Astrocyte (in vitro differentiated cells and primary cell): ENCODE measurements at regions not wholly inside any gene's neighbourhood (a gene's known extent, or its start where the extent isn't known, plus 50 kb on each side); places are given as distances from the start of the nearest gene placed in this dataset.
A peak's percentile ranks its signal among the peaks of the same experiment; 100 is the strongest.

Experiments used
- DNase-seq: peaks from one replicate; pipeline ENCODE4 v3.0.0-alpha.2; 2010; ENCODE audit warnings: low read depth
- FAIRE-seq: peaks from 2 replicates; lab custom pipeline; 2011; peaks lifted over from hg19 to GRCh38; lab: Jason Lieb, UNC
- H2AFZ ChIP-seq: 2 replicates; pipeline ENCODE4 v1.6.0; 2012; ENCODE audit warnings: low read depth, low read length, inconsistent platforms
- H3K27ac ChIP-seq: 2 replicates; pipeline ENCODE4 v1.5.1; 2011; ENCODE audit warnings: low read depth, low read length, inconsistent platforms
- H3K27me3 ChIP-seq: 2 replicates; pipeline ENCODE4 v1.6.0; 2011; ENCODE audit warnings: low read length, inconsistent platforms; ENCODE audit not compliant: insufficient read depth
- H3K36me3 ChIP-seq: 2 replicates; pipeline ENCODE4 v1.5.1; 2011; ENCODE audit warnings: low read length, inconsistent platforms; ENCODE audit not compliant: insufficient read depth
- H3K4me1 ChIP-seq: 2 replicates; pipeline ENCODE4 v1.5.1; 2011; ENCODE audit warnings: low read length, inconsistent platforms; ENCODE audit not compliant: insufficient read depth
- H3K4me2 ChIP-seq: 2 replicates; pipeline ENCODE4 v1.6.0; 2012; ENCODE audit warnings: low read length, inconsistent platforms
- H3K4me3 ChIP-seq: 2 replicates; pipeline ENCODE4 v1.5.1; 2011; ENCODE audit warnings: low read depth, mild to moderate bottlenecking, low read length, inconsistent platforms; ENCODE audit not compliant: insufficient read depth
- H3K79me2 ChIP-seq: 2 replicates; pipeline ENCODE4 v1.6.0; 2012; ENCODE audit warnings: mild to moderate bottlenecking, low read length, inconsistent platforms; ENCODE audit not compliant: insufficient read depth
- H3K9ac ChIP-seq: 2 replicates; pipeline ENCODE4 v1.6.0; 2012; ENCODE audit warnings: mild to moderate bottlenecking, low read length, inconsistent platforms
- H3K9me3 ChIP-seq: 2 replicates; pipeline ENCODE4 v1.5.1; 2012; ENCODE audit warnings: low read depth, mild to moderate bottlenecking, low read length, inconsistent platforms; ENCODE audit not compliant: insufficient read depth
- H4K20me1 ChIP-seq: 2 replicates; pipeline ENCODE4 v1.6.0; 2012; ENCODE audit warnings: low read length, inconsistent platforms; ENCODE audit not compliant: insufficient read depth
- H3K27ac Mint-ChIP-seq: one replicate; pipeline ENCODE4 v1.8.0; 2021; ENCODE audit warnings: mild to moderate bottlenecking, mixed read lengths; ENCODE audit not compliant: unreplicated experiment
- H3K27me3 Mint-ChIP-seq: one replicate; pipeline ENCODE4 v1.8.0; 2021; ENCODE audit warnings: low read depth, mixed read lengths; ENCODE audit not compliant: unreplicated experiment
- H3K36me3 Mint-ChIP-seq: one replicate; pipeline ENCODE4 v1.8.0; 2021; ENCODE audit warnings: low read depth, mixed read lengths; ENCODE audit not compliant: unreplicated experiment
- H3K4me1 Mint-ChIP-seq: one replicate; pipeline ENCODE4 v1.8.0; 2021; ENCODE audit warnings: low read depth, mixed read lengths; ENCODE audit not compliant: unreplicated experiment
- H3K4me3 Mint-ChIP-seq: one replicate; pipeline ENCODE4 v1.8.0; 2021; ENCODE audit warnings: mild to moderate bottlenecking, moderate library complexity, mixed read lengths; ENCODE audit not compliant: unreplicated experiment
- H3K9me3 Mint-ChIP-seq: one replicate; pipeline ENCODE4 v1.8.0; 2021; ENCODE audit warnings: mild to moderate bottlenecking, mixed read lengths; ENCODE audit not compliant: unreplicated experiment
- EZH2 ChIP-seq: IDR thresholded peaks from 2 replicates; pipeline ENCODE4 v1.6.1; 2012; ENCODE audit warnings: mild to moderate bottlenecking, low read length, inconsistent platforms; ENCODE audit not compliant: insufficient read depth
- TF ChIP-seq, protein P1 (sequence below): IDR thresholded peaks from 2 replicates; pipeline ENCODE4 v1.5.1; 2011; ENCODE audit warnings: low read depth, mild to moderate bottlenecking, inconsistent platforms, low read length, moderate library complexity; ENCODE audit not compliant: insufficient read depth

DNA sequence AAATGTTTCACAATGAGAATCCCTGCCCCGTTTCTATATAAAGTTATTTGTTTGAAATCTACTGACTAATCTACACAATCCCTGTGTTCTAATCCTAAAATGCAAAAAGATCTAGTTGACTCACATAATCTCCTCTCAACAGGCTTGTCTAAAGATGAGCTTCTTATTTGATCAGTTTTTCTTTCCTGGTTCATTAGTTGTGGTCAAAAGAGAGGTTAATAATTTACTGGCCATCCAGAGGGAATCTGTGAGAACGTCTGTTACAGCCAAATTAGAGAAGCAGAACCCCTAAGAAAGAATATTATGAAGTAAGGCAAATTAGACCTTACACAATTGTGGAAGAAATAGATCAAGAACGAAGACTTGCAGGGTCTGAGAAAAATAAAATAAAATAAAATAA is 173.7 kb upstream of the ANO3 start:
- Mint-ChIP-seq H3K9me3 (no peaks in the 10 kb centered on the region), H3K27ac (no peak overlapping the region), H3K36me3 (no peaks in the 10 kb centered on the region), H3K27me3 (no peaks in the 10 kb centered on the region), H3K4me3 (no peak overlapping the region), H3K4me1 (no peaks in the 10 kb centered on the region)
- Histone ChIP-seq H3K79me2 (no peaks in the 10 kb centered on the region), H3K27ac (no peak overlapping the region), H3K27me3 (no peaks in the 10 kb centered on the region), H2AFZ (no peak overlapping the region), H3K9ac (no peak overlapping the region), H3K36me3 (no peaks in the 10 kb centered on the region), H3K4me1 (no peaks in the 10 kb centered on the region), H3K9me3 (no peaks in the 10 kb centered on the region), H3K4me3 (no peak overlapping the region), H3K4me2 (no peak overlapping the region), H4K20me1 (no peaks in the 10 kb centered on the region)
- FAIRE-seq (no peak), DNase-seq (no peak)
- TF ChIP-seq EZH2, result no peak
- TF ChIP-seq, protein P1, sequence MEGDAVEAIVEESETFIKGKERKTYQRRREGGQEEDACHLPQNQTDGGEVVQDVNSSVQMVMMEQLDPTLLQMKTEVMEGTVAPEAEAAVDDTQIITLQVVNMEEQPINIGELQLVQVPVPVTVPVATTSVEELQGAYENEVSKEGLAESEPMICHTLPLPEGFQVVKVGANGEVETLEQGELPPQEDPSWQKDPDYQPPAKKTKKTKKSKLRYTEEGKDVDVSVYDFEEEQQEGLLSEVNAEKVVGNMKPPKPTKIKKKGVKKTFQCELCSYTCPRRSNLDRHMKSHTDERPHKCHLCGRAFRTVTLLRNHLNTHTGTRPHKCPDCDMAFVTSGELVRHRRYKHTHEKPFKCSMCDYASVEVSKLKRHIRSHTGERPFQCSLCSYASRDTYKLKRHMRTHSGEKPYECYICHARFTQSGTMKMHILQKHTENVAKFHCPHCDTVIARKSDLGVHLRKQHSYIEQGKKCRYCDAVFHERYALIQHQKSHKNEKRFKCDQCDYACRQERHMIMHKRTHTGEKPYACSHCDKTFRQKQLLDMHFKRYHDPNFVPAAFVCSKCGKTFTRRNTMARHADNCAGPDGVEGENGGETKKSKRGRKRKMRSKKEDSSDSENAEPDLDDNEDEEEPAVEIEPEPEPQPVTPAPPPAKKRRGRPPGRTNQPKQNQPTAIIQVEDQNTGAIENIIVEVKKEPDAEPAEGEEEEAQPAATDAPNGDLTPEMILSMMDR, result no peak

DNA sequence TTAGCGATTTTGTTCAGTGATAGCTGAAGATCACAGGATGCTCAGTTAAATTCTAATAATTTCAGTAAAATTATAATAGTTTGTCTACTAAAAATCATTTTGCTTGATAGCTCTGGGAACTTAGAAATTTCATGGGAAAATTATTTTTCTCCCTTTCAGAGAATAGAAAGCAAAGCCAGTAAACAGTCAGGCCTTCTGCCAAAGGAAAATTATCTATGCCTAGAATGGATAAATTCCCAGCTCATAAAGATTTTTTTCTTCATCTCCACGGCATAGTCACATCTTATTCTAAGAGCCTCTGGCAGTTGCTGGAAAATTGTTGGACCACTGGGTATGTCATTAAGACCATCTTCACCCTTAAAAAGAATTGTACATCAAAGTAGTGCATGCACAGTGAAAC is 169.6 kb upstream of the ANO3 start:
- Histone ChIP-seq H3K4me2 (no peak overlapping the region), H3K9me3 (no peaks in the 10 kb centered on the region), H3K79me2 (no peaks in the 10 kb centered on the region), H4K20me1 (no peaks in the 10 kb centered on the region), H3K27ac (no peak overlapping the region), H3K4me1 (no peaks in the 10 kb centered on the region), H3K27me3 (no peaks in the 10 kb centered on the region), H2AFZ (no peak overlapping the region), H3K36me3 (no peaks in the 10 kb centered on the region), H3K9ac (no peak overlapping the region), H3K4me3 (no peak overlapping the region)
- Mint-ChIP-seq H3K27me3 (no peaks in the 10 kb centered on the region), H3K4me1 (no peaks in the 10 kb centered on the region), H3K36me3 (no peaks in the 10 kb centered on the region), H3K9me3 (no peaks in the 10 kb centered on the region), H3K4me3 (no peak overlapping the region), H3K27ac (no peak overlapping the region)
- no peak for DNase-seq
- TF ChIP-seq, protein P1, result no peak
- TF ChIP-seq EZH2, result no peak
- FAIRE-seq, result no peak

DNA sequence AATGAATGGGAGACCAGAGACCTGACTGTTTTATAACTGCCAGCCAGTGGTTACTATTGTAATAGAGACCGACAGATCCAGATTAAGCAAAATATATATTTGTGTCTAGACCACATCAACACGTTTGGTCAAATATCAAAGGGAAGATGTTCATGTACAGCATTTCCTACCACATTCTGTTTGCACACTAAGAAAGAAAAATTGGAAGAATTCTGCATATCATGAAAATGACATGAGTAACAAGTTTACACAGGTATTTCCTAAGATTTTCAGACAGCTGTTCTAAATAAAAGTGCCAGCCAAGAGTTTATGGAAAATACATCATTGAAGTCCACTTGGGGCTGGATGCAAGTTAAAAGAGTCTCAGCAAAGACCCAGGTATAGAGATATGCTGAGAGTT is 145.5 kb upstream of the ANO3 start:
- Mint-ChIP-seq H3K4me3 (no peak overlapping the region), H3K27ac (peak overlapping the region; percentile 26), H3K36me3 (no peaks in the 10 kb centered on the region), H3K9me3 (no peaks in the 10 kb centered on the region), H3K27me3 (no peaks in the 10 kb centered on the region), H3K4me1 (peaks cover 24% of the 10 kb centered on the region)
- Histone ChIP-seq H4K20me1 (no peaks in the 10 kb centered on the region), H3K4me1 (no peaks in the 10 kb centered on the region), H3K4me2 (no peak overlapping the region), H3K79me2 (no peaks in the 10 kb centered on the region), H3K4me3 (no peak overlapping the region), H3K9ac (no peak overlapping the region), H2AFZ (no peak overlapping the region), H3K27ac (no peak overlapping the region), H3K36me3 (no peaks in the 10 kb centered on the region), H3K27me3 (no peaks in the 10 kb centered on the region), H3K9me3 (no peaks in the 10 kb centered on the region)
- DNase-seq (no peak), FAIRE-seq (no peak)
- no peak for TF ChIP-seq EZH2
- TF ChIP-seq, protein P1, result no peak
